GM18909 (cell line): ENCODE measurements at regions not wholly inside any gene's neighbourhood (a gene's known extent, or its start where the extent isn't known, plus 50 kb on each side); places are given as distances from the start of the nearest gene placed in this dataset.
A peak's percentile ranks its signal among the peaks of the same experiment; 100 is the strongest.
"Not testable (repeated sequence)": the region's sequence is repeated elsewhere in the genome, so short reads cannot be mapped to it uniquely, and the experiment has no call there.

Source experiments
- ATAC-seq: cut with Tn5 transposase; IDR thresholded peaks from one replicate; pipeline ENCODE4 v1.9.1; 2021; ENCODE audit warnings: mild to moderate bottlenecking; ENCODE audit not compliant: unreplicated experiment, poor library complexity

GRCh38 chr1:166484871-166485270, 318.1 kb upstream of the FAM78B start:
- no peak for ATAC-seq

DNA sequence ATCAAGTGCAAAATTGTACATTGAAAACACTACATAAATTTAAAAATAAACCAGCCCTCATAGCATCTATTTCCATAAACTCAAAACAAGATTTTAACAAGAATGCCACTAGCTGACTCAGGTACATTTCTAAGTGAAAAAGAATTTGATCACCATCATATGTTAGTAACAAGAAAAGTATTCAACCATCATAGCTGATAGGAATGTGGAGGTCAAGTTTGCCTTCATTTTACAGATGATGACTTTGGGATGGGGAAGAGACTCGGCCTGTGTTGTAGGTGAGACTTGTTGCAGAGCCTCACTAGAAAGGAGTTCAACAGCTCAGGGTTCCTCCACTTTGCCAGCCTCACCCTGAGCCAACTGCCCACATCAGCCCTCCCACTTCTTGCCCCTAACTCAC, 318.8 kb upstream of the FAM78B start:
- no peak for ATAC-seq

DNA sequence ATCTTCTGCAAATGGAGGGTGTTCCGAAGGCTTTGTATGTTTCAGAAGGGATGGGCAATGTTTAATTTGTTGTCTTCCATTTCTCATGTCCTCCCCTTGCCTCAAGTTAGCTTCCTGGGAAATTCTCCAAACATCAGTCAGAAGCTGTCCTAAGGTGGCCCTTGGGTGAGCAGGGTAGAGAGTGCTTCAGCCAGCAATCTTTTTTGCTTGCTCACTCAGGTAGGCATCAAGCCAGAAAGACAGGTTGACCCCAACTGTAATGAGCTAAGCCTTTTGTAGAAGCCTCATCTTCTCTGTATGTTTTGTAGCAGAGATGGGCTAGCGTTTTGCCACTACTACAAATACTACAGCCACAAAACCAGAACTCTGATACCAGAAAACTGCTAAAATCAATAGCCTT, 321.5 kb upstream of the FAM78B start:
- ATAC-seq, result no peak

DNA sequence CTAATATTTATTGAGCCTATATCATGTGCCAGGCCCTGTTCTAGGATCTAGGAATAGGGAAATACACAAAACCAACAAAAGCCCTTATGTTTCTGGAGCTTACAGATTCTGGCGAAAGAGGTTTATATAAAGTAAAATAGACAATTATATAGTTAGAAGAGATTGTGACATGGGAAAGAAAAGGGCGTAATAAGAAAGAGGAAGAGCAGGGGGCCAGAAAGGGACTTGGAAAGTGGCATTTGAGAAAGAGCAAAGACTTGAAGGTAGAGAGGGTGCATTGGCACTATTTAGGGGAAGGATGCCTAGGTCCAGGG, 322.5 kb upstream of the FAM78B start:
- ATAC-seq, result no peak

- ATAC-seq, result peak; percentile 84
Observed at GRCh38 chr1:166489670-166490436, 323.1 kb upstream of the FAM78B start.

DNA sequence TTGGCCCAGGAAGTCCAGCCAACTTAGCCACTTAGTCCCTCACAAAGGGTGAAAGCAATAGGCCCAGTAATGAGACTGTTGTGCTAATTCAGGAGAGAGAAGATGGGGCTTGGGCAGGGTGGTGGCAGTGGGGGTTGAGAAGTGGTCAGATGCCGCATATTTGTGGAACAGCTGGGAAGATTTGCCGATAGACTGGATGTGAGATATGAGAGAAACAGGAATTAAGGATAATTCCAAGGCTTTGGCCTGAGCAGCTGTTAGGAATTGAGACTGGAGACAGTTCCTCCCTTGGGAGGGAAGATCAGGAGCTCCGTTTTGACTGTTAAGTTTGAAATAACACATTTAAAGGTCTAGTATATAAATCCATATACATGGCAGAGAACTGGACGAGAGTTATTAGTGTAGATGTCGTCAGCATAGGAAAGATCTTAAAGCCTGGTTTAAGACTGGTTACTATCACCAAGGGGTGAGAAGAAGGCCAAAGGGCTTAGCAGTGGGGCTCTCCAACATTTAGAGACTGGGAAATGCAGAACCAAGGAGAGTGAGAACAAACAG, 323.7 kb upstream of the FAM78B start:
- ATAC-seq, result no peak

DNA sequence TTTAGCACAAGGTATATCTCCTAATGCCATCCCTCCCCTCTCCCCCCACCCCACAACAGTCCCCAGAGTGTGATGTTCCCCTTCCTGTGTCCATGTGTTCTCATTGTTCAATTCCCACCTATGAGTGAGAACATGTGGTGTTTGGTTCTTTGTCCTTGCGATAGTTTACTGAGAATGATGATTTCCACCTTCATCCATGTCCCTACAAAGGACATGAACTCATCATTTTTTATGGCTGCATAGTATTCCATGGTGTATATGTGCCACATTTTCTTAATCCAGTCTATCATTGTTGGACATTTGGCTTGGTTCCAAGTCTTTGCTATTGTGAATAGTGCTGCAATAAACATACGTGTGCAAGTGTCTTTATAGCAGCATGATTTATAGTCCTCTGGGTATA, 327.0 kb upstream of the FAM78B start:
- ATAC-seq, result not testable (repeated sequence)

GRCh38 chr1:166507347-166507746, 331.9 kb upstream of the POGK start:
- ATAC-seq, result no peak

DNA sequence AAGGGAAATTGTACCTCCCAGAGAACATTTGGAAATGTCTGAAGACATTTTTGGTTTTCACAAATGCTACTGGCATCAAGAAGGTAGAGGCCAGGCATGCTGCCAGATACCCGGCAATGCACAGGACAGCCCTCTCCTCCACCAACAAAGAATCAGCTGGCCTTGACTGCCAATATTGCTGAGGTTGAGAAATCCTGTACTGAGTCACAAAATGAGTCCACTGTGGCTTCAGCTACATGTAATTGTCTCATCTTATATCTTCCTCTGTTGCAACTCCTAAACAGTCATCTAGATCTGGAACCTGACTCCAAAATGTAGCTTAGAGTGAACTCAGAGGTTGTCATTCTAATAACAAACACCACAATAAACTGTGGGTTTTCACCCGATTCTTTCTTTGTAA, 327.5 kb upstream of the POGK start:
- ATAC-seq, result no peak

DNA sequence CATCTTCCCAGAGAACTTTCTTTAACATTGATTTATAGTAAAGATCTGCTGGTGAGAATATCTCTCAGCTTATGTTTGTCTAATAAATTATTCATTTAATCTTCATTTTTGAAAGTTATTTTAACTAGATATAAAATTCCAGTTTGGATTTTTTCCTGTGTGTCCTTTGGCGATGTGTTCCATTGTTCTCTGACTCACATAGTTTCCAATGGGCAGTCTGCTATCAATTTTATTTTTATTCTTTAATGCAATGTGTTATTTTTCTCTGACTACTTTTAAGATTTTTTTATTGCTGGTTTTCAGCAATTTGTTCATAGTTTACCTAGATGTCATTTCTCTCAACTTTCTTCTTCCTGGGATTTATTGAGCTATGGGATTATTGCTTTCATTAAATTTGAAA, 325.2 kb upstream of the POGK start:
- ATAC-seq, result no peak

- ATAC-seq, result no peak
Observed at GRCh38 chr1:166527752-166528151, 311.5 kb upstream of the POGK start.

DNA sequence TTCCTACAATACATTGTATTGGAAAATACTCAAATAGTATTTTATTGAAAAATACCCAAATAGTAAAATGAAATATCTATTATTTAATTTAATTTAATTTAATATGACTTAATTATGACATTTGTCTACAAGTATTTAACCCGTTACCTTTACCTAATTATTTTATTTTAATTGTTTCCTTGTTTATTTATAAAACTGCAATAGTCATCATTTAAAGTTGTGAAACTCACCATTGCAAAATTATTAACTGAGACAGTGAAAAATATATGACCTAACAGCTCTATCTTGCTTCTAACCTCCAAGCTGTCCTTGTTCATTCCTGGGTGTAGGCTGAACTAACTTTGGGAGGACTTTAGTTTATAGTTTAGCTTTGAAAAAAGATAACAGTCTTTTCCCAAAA, 300.6 kb upstream of the POGK start:
- ATAC-seq, result no peak

DNA sequence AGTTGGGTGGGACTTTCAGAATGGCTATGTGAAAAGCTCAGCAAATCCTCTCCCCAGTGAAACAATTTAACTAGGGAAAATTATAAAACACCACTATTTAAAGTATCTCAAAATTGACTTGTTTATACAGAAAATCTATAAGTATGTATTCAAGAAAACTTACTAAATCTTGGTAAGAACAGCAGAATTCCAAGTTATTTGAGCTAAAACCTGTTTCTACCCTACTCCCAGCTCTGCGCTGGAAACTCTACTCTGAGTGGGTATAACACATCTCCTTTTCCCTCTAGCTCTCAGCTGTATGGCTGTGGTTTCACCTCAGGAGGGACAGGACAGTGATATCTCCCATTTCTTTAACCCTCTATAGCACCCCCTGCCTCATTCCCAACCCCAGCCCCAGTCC, 295.2 kb upstream of the POGK start:
- no peak for ATAC-seq

DNA sequence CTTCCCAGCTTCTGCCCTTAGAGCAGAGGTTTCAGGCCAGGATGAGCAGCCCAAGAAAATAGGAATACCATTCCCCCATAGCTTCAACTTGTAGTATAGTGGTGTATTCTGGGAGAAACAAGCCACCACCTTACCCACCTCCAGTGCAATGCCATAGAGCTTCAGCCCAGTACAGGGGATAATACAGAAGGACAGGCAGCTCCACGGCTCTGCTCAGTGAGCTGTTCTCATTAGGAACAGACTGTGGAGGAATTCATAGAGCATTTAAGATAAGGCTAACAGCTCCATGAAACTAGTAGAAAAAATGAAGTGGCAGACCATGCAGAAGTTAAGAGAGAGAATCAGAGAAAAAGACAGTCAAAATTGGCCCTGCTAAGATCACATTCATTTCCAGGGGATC, 294.7 kb upstream of the POGK start:
- ATAC-seq, result no peak

DNA sequence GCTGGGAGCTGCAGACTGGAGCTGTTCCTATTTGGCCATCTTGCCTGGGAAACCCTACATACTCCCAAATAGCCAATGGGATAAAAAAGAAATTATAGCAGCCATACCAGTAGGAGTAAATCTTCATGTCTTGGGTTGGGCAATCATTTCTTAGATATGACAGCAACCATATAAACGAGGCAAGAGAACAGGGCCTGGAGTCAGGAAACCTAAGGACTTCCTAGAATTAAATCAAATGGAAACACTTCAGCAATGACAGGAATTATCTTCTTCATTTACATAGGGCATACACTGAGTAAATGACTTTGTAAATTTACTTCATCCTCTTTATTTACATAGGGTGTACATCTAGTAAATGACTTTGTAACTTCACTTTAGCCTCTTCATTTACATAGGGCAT, 286.6 kb upstream of the POGK start:
- ATAC-seq, result no peak

DNA sequence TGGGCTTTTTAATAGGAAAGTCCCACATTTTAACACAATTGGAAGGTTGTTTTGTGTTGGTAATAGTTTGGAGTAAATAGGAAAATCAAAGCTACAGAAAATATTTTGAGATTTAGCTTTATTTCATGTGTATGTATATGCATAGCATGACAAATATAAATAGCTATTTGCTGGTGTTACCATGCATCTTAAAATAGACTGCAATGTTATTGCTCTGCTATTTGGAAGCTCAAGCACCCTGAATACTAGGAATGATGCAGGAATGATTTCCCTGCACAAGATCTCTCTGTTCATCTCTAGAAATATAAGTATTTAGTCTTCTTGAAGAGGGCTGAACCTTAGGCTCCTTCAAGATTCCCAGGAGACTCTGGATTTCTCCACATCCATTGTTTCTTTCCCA, 268.3 kb upstream of the POGK start:
- ATAC-seq, result no peak

DNA sequence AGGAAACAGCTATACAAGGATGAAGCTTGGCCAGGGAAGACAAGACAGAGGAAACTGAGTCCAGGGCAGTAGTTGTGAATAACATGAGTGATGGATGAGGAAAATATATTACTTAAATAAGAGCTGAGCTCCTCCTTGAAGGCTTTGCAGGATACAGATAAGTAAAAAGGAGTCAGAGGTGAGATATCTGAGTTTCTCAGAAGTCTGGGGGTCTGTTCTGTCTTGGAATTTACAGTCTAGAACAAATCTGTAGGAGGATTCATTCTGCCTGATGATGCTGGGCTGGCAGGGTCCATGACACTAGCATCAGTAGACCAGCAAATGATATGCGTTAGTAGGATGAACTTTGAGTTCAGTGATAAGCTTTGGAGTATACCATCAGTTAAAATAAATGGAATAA, 266.1 kb upstream of the POGK start:
- no peak for ATAC-seq

DNA sequence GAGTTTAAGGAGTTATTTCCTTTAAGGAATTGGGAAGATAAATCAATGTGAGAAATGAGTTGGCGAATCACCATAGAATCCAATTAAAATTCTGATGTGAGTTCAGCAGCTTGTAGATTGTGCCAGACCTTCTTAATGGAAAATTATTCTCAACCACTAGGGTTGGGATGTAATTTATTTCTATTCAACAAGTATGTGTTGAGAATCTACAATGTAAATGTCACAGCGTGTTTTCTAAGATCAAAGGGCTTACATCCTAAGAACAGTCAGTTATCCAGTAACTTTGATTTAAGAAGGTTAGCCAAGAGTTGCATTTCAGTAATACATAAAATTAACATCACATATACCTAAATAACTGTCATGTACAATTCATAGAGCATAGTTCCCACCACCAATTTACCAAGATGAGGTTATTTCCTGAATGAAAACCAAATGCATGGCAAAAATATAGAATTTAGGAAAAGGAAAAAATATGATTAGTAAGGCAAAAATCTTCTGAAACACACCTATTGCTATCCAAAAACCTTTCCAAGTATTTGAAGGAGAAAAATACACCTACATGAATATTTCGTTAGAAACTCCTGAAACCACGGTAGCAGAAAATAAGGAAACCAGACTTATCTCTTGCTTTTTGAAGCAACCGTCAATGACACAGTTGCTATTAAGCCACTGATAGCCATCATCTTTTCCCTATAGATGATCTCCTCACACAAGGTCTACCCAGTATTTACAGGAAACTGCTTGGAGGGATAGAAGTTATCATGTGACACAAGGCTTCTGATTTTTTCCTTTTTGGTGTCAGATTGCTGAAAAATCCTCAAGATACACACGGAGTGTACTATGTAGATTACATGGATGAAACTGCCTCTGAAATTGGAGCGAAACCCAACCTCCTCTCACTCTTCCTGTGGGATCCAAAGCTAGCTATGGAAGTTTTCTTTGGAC, 259.4 kb upstream of the POGK start:
- ATAC-seq, result no peak

DNA sequence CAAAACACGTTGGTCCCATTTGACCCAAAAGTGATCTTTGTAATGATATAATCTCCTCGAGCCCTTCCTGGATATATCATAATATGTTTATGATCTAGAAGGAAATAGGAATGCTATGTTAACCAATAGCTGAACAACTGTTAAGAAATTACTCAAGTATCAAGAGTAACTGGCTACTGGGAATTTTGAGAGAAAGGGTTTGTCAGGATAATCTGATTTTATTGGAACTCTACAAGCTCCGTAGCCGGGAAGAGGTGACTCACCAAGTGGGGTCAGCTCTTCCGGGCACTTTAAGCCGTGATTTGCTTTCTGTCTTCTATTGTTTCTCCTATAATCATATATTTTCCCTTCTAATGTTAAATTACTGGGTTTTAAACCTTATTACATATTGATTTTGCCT, 250.5 kb upstream of the POGK start:
- no peak for ATAC-seq

- no peak for ATAC-seq
Observed at GRCh38 chr1:166590161-166590560, 249.1 kb upstream of the POGK start.

DNA sequence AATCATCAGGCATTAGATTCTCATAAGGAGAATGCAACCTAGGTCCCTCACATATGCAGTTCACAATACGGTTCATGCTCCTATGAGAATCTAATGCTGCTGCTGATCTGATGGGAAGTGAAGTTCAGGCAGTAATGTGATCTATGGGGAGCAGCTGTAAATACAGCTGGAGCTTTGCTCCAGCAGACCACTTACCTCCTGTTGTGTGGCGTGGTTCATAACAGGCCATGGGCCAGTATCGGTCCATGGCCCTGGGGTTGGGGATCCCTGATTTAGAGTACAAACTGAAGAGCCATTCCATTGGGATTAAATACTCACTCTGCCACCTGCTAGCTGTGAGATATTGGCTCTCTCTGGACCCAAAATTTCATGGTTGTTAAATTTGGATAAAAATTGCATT, 244.6 kb upstream of the POGK start:
- ATAC-seq, result no peak
